ENCODE measurements at regions not wholly inside any gene's neighbourhood (a gene's known extent, or its start where the extent isn't known, plus 50 kb on each side); places are given as distances from the start of the nearest gene placed in this dataset.

- no peak for DNase-seq (ENCODE audit: low read depth)
- TF ChIP-seq, protein P1, sequence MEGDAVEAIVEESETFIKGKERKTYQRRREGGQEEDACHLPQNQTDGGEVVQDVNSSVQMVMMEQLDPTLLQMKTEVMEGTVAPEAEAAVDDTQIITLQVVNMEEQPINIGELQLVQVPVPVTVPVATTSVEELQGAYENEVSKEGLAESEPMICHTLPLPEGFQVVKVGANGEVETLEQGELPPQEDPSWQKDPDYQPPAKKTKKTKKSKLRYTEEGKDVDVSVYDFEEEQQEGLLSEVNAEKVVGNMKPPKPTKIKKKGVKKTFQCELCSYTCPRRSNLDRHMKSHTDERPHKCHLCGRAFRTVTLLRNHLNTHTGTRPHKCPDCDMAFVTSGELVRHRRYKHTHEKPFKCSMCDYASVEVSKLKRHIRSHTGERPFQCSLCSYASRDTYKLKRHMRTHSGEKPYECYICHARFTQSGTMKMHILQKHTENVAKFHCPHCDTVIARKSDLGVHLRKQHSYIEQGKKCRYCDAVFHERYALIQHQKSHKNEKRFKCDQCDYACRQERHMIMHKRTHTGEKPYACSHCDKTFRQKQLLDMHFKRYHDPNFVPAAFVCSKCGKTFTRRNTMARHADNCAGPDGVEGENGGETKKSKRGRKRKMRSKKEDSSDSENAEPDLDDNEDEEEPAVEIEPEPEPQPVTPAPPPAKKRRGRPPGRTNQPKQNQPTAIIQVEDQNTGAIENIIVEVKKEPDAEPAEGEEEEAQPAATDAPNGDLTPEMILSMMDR (conservative IDR thresholded peaks at IDR 0.05; ENCODE audit: low read depth, low read length), result no peak
- no peak overlapping the region for H3K4me3 ChIP-seq (ENCODE audit: low read length)
Observed at GRCh38 chr2:103153580-103154284, 391.9 kb downstream of the TMEM182 start.

GRCh38 chr2:103155308-103155707, 393.5 kb downstream of the TMEM182 start:
- TF ChIP-seq, protein P1 (conservative IDR thresholded peaks at IDR 0.05; ENCODE audit: low read depth, low read length), result no peak
- no peak for DNase-seq (ENCODE audit: low read depth)
- H3K4me3 ChIP-seq (ENCODE audit: low read length), result no peak overlapping the region

GRCh38 chr2:103159018-103159417, 397.2 kb downstream of the TMEM182 start:
- TF ChIP-seq, protein P1 (conservative IDR thresholded peaks at IDR 0.05; ENCODE audit: low read depth, low read length), result no peak
- no peak overlapping the region for H3K4me3 ChIP-seq (ENCODE audit: low read length)
- no peak for DNase-seq (ENCODE audit: low read depth)

DNA sequence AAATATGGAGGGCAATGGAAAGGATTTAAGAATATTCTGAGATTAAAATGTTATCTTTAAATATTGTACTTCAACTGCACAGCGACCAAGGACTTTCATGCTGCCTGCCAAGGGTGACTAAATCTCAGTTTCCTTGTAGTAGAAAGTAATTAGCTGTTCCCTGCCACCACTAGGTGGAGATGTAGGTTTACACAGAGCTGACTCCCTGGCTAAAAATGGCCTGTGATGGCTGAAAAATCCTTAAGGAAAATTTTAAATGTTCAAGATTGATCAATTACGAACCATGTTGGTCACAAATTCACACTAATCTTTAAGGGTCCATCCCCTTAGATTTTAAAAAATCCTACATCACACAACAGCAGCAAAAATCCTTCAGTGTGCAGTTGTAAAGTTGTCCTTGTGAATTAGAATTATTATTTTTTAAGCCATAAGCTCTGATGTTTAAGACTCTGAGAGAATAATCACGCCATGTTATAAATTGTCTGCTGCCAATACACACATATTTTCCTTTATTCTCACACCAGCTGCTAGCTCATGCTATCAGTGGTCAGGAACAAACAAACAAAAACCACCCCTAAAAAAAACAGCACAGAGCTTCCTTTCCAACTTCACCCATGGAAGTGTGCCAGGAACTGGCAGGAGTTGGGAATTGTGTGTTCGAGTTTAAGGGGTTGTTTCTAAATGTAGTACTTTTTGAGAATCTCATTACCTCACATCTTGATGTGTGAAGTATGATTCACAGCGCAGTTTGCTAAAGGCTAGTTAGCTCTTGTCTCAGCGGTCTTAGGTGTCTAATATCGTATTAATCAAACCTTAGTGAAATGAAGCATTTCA, 399.8 kb downstream of the TMEM182 start:
- TF ChIP-seq, protein P1 (conservative IDR thresholded peaks at IDR 0.05; ENCODE audit: low read depth, low read length), result peak; percentile 90
- peak; percentile 14 for DNase-seq (ENCODE audit: low read depth)
- H3K4me3 ChIP-seq (ENCODE audit: low read length), result no peak overlapping the region

DNA sequence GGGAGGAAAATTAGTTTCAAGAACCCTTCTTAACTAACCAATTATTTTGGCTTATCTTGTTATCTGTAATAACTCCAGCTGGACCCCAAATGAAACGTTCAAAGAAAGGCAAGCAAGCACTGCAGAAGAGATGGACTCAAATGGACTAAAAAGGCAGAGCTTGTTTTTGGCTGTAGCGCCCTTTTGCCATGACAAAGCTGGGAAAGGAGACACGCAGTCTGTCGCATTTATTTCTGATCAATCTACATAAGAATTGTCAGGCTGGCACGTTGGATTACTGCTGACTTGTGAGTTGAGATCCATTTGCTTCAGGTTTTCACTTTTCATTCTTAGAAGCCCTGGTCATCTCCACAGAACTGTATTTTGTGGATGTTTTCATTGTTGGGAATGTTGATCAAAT, 402.9 kb downstream of the TMEM182 start:
- DNase-seq (ENCODE audit: low read depth), result no peak
- H3K4me3 ChIP-seq (ENCODE audit: low read length), result no peak overlapping the region
- TF ChIP-seq, protein P1 (conservative IDR thresholded peaks at IDR 0.05; ENCODE audit: low read depth, low read length), result no peak

DNA sequence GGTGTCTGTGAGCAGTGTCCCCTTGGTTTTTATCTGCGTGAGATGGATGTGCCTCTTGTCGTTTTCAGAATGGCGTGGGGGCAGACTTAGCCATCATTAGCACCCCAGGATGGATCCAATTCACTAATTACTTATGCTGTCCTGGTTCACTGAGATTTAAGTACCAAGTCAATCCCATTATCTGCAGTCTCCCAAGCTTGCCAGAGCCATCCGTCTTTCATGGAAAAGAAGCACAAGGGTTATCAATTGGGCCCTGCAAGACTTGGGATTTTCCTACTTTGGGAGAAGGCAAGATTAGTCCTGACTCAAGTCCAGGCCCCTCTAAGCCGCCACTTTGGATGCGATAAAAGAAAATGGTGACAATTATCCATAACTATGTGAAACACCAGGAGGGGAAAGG, 404.0 kb downstream of the TMEM182 start:
- no peak for DNase-seq (ENCODE audit: low read depth)
- TF ChIP-seq, protein P1 (conservative IDR thresholded peaks at IDR 0.05; ENCODE audit: low read depth, low read length), result no peak
- no peak overlapping the region for H3K4me3 ChIP-seq (ENCODE audit: low read length)
